Astrocyte (in vitro differentiated cells and primary cell): ENCODE measurements at regions not wholly inside any gene's neighbourhood (a gene's known extent, or its start where the extent isn't known, plus 50 kb on each side); places are given as distances from the start of the nearest gene placed in this dataset.

ENCODE experiments used
- DNase-seq: peaks from one replicate; pipeline ENCODE4 v3.0.0-alpha.2; 2010; ENCODE audit warnings: low read depth
- FAIRE-seq: peaks from 2 replicates; lab custom pipeline; 2011; peaks lifted over from hg19 to GRCh38; lab: Jason Lieb, UNC
- H2AFZ ChIP-seq: 2 replicates; pipeline ENCODE4 v1.6.0; 2012; ENCODE audit warnings: low read depth, low read length, inconsistent platforms
- H3K27ac ChIP-seq: 2 replicates; pipeline ENCODE4 v1.5.1; 2011; ENCODE audit warnings: low read depth, low read length, inconsistent platforms
- H3K27me3 ChIP-seq: 2 replicates; pipeline ENCODE4 v1.6.0; 2011; ENCODE audit warnings: low read length, inconsistent platforms; ENCODE audit not compliant: insufficient read depth
- H3K36me3 ChIP-seq: 2 replicates; pipeline ENCODE4 v1.5.1; 2011; ENCODE audit warnings: low read length, inconsistent platforms; ENCODE audit not compliant: insufficient read depth
- H3K4me1 ChIP-seq: 2 replicates; pipeline ENCODE4 v1.5.1; 2011; ENCODE audit warnings: low read length, inconsistent platforms; ENCODE audit not compliant: insufficient read depth
- H3K4me2 ChIP-seq: 2 replicates; pipeline ENCODE4 v1.6.0; 2012; ENCODE audit warnings: low read length, inconsistent platforms
- H3K4me3 ChIP-seq: 2 replicates; pipeline ENCODE4 v1.5.1; 2011; ENCODE audit warnings: low read depth, mild to moderate bottlenecking, low read length, inconsistent platforms; ENCODE audit not compliant: insufficient read depth
- H3K79me2 ChIP-seq: 2 replicates; pipeline ENCODE4 v1.6.0; 2012; ENCODE audit warnings: mild to moderate bottlenecking, low read length, inconsistent platforms; ENCODE audit not compliant: insufficient read depth
- H3K9ac ChIP-seq: 2 replicates; pipeline ENCODE4 v1.6.0; 2012; ENCODE audit warnings: mild to moderate bottlenecking, low read length, inconsistent platforms
- H3K9me3 ChIP-seq: 2 replicates; pipeline ENCODE4 v1.5.1; 2012; ENCODE audit warnings: low read depth, mild to moderate bottlenecking, low read length, inconsistent platforms; ENCODE audit not compliant: insufficient read depth
- H4K20me1 ChIP-seq: 2 replicates; pipeline ENCODE4 v1.6.0; 2012; ENCODE audit warnings: low read length, inconsistent platforms; ENCODE audit not compliant: insufficient read depth
- H3K27ac Mint-ChIP-seq: one replicate; pipeline ENCODE4 v1.8.0; 2021; ENCODE audit warnings: mild to moderate bottlenecking, mixed read lengths; ENCODE audit not compliant: unreplicated experiment
- H3K27me3 Mint-ChIP-seq: one replicate; pipeline ENCODE4 v1.8.0; 2021; ENCODE audit warnings: low read depth, mixed read lengths; ENCODE audit not compliant: unreplicated experiment
- H3K36me3 Mint-ChIP-seq: one replicate; pipeline ENCODE4 v1.8.0; 2021; ENCODE audit warnings: low read depth, mixed read lengths; ENCODE audit not compliant: unreplicated experiment
- H3K4me1 Mint-ChIP-seq: one replicate; pipeline ENCODE4 v1.8.0; 2021; ENCODE audit warnings: low read depth, mixed read lengths; ENCODE audit not compliant: unreplicated experiment
- H3K4me3 Mint-ChIP-seq: one replicate; pipeline ENCODE4 v1.8.0; 2021; ENCODE audit warnings: mild to moderate bottlenecking, moderate library complexity, mixed read lengths; ENCODE audit not compliant: unreplicated experiment
- H3K9me3 Mint-ChIP-seq: one replicate; pipeline ENCODE4 v1.8.0; 2021; ENCODE audit warnings: mild to moderate bottlenecking, mixed read lengths; ENCODE audit not compliant: unreplicated experiment
- CTCF ChIP-seq: IDR thresholded peaks from 2 replicates; pipeline ENCODE4 v1.5.1; 2011; ENCODE audit warnings: low read depth, mild to moderate bottlenecking, inconsistent platforms, low read length, moderate library complexity; ENCODE audit not compliant: insufficient read depth
- EZH2 ChIP-seq: IDR thresholded peaks from 2 replicates; pipeline ENCODE4 v1.6.1; 2012; ENCODE audit warnings: mild to moderate bottlenecking, low read length, inconsistent platforms; ENCODE audit not compliant: insufficient read depth

GRCh38 chr7:124672011-124672410, 93.6 kb downstream of the GPR37 start:
- Histone ChIP-seq H3K79me2 (no peaks in the 10 kb centered on the region), H3K9ac (no peak overlapping the region), H3K4me3 (no peak overlapping the region), H3K4me1 (no peaks in the 10 kb centered on the region), H2AFZ (no peak overlapping the region), H4K20me1 (no peaks in the 10 kb centered on the region), H3K9me3 (no peaks in the 10 kb centered on the region), H3K27ac (no peak overlapping the region), H3K27me3 (no peaks in the 10 kb centered on the region), H3K4me2 (no peak overlapping the region), H3K36me3 (no peaks in the 10 kb centered on the region)
- FAIRE-seq, result no peak
- H3K27ac Mint-ChIP-seq, result no peak overlapping the region
- H3K27me3 Mint-ChIP-seq, result no peaks in the 10 kb centered on the region
- no peaks in the 10 kb centered on the region for H3K9me3 Mint-ChIP-seq
- peaks cover 18% of the 10 kb centered on the region for H3K4me1 Mint-ChIP-seq
- H3K36me3 Mint-ChIP-seq, result no peaks in the 10 kb centered on the region
- no peak for TF ChIP-seq CTCF
- no peak for TF ChIP-seq EZH2
- H3K4me3 Mint-ChIP-seq, result no peak overlapping the region
- no peak for DNase-seq

- Histone ChIP-seq H3K36me3 (no peaks in the 10 kb centered on the region), H2AFZ (no peak overlapping the region), H3K27ac (no peak overlapping the region), H3K79me2 (no peaks in the 10 kb centered on the region), H3K4me2 (no peak overlapping the region), H3K27me3 (no peaks in the 10 kb centered on the region), H3K4me1 (no peaks in the 10 kb centered on the region), H3K4me3 (no peak overlapping the region), H3K9ac (no peak overlapping the region), H4K20me1 (no peaks in the 10 kb centered on the region), H3K9me3 (no peaks in the 10 kb centered on the region)
- FAIRE-seq (no peak), DNase-seq (peak; percentile 16)
- Mint-ChIP-seq H3K4me3 (no peak overlapping the region), H3K4me1 (peaks cover 20% of the 10 kb centered on the region), H3K27ac (no peak overlapping the region), H3K36me3 (no peaks in the 10 kb centered on the region), H3K9me3 (no peaks in the 10 kb centered on the region), H3K27me3 (no peaks in the 10 kb centered on the region)
- TF ChIP-seq CTCF, result no peak
- TF ChIP-seq EZH2, result no peak
Measured at GRCh38 chr7:124667312-124668153, 98.1 kb downstream of the GPR37 start.

- no peaks in the 10 kb centered on the region for H3K79me2 ChIP-seq
- H3K9me3 Mint-ChIP-seq, result no peaks in the 10 kb centered on the region
- DNase-seq (no peak), FAIRE-seq (no peak)
- H3K4me3 ChIP-seq, result no peak overlapping the region
- H3K4me1 Mint-ChIP-seq, result peaks cover 7% of the 10 kb centered on the region
- H3K4me1 ChIP-seq, result no peaks in the 10 kb centered on the region
- H3K27me3 ChIP-seq, result no peaks in the 10 kb centered on the region
- no peak overlapping the region for H3K27ac Mint-ChIP-seq
- no peak overlapping the region for H2AFZ ChIP-seq
- TF ChIP-seq EZH2, result no peak
- no peak for TF ChIP-seq CTCF
- no peak overlapping the region for H3K9ac ChIP-seq
- H3K4me3 Mint-ChIP-seq, result no peak overlapping the region
- H3K4me2 ChIP-seq, result no peak overlapping the region
- no peaks in the 10 kb centered on the region for H3K36me3 Mint-ChIP-seq
- no peaks in the 10 kb centered on the region for H4K20me1 ChIP-seq
- no peaks in the 10 kb centered on the region for H3K36me3 ChIP-seq
- no peak overlapping the region for H3K27ac ChIP-seq
- no peaks in the 10 kb centered on the region for H3K9me3 ChIP-seq
- no peaks in the 10 kb centered on the region for H3K27me3 Mint-ChIP-seq
Measured at GRCh38 chr7:124662937-124663336, 102.7 kb downstream of the GPR37 start.
